ENCODE measurements at regions not wholly inside any gene's neighbourhood (a gene's known extent, or its start where the extent isn't known, plus 50 kb on each side); places are given as distances from the start of the nearest gene placed in this dataset.
A peak's percentile ranks its signal among the peaks of the same experiment; 100 is the strongest.

DNA sequence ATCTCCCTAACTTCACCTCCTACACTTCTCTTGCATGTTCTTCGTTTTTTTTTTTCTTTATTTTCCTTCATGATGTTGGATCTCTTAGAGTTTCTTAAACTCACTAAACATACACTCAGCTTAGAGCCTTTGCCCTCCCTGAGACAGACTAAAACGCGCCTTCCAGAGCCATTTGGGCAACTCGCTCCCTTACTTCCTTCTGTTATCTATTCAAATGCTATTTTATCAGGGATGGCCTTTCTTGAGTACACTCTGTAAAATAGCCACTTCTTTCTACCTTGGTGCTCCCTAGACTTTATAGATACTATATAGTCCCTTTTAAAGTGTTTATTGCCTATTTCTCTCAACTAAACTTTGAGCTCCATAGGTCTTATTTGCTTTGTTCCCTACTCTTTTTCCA lies 598.2 kb upstream of the NECTIN3 start:
- Histone ChIP-seq H3F3A (ENCODE audit: low read length, unreplicated experiment) (no peaks in the 10 kb centered on the region), H2AFZ (ENCODE audit: low read length) (no peak overlapping the region), H3K79me2 (ENCODE audit: low read length) (no peaks in the 10 kb centered on the region), H3K9me2 (replicated peaks; ENCODE audit: low read length) (no peaks in the 10 kb centered on the region), H3K27ac (ENCODE audit: low read length) (no peak overlapping the region), H3K4me3 (ENCODE audit: low read length) (no peak overlapping the region), H3K36me3 (ENCODE audit: low read depth, low read length) (no peaks in the 10 kb centered on the region), H4K20me1 (ENCODE audit: low read length) (no peaks in the 10 kb centered on the region), H3K27me3 (ENCODE audit: low read length) (no peaks in the 10 kb centered on the region), H3K4me1 (ENCODE audit: insufficient read depth, low read length) (peaks cover 8% of the 10 kb centered on the region), H3K9me3 (ENCODE audit: low read length) (no peaks in the 10 kb centered on the region), H3K9ac (ENCODE audit: low read length) (no peak overlapping the region), H3K4me2 (ENCODE audit: low read length) (no peak overlapping the region)
- CTCF ChIA-PET: no interaction called here
- DNase-seq: no peak
- POLR2A ChIA-PET (ENCODE audit: unreplicated experiment): no interaction called here
- BruUV-seq (replicated peaks): no TSS peak
- ATAC-seq: no peak
- TF ChIP-seq EZH2phosphoT487 (IDR thresholded peaks at IDR 0.05; ENCODE audit: borderline replicate concordance, low read length) (no peak), EZH2 (IDR thresholded peaks at IDR 0.05; ENCODE audit: low read length, unreplicated experiment) (no peak)
- TF ChIP-seq, protein P1, sequence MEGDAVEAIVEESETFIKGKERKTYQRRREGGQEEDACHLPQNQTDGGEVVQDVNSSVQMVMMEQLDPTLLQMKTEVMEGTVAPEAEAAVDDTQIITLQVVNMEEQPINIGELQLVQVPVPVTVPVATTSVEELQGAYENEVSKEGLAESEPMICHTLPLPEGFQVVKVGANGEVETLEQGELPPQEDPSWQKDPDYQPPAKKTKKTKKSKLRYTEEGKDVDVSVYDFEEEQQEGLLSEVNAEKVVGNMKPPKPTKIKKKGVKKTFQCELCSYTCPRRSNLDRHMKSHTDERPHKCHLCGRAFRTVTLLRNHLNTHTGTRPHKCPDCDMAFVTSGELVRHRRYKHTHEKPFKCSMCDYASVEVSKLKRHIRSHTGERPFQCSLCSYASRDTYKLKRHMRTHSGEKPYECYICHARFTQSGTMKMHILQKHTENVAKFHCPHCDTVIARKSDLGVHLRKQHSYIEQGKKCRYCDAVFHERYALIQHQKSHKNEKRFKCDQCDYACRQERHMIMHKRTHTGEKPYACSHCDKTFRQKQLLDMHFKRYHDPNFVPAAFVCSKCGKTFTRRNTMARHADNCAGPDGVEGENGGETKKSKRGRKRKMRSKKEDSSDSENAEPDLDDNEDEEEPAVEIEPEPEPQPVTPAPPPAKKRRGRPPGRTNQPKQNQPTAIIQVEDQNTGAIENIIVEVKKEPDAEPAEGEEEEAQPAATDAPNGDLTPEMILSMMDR (conservative IDR thresholded peaks at IDR 0.05; ENCODE audit: low read depth, low read length): no peak
- intact Hi-C loops (cut with micrococcal nuclease): no loop called here

DNA sequence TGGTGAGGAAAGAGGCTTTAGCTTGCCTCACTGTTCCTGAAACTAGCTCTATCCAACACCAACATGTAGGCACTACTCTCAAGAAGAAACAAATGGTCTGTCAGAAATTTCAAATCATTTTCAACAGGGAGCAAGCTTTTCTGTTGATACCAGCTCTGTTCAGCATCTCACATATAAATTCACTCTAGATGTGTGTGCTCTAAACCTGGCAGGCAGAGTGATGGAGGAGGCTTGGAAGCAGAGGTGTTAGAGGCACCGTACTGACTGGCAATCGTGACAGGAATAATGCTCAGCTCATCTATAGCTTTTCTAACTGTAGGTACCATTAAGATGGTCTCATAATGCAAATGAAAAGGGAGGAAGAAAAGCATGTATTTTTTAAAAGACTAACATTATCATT lies 597.2 kb upstream of the NECTIN3 start:
- H3K4me2 ChIP-seq (ENCODE audit: low read length): no peak overlapping the region
- no peaks in the 10 kb centered on the region for H3K79me2 ChIP-seq (ENCODE audit: low read length)
- no peaks in the 10 kb centered on the region for H3K27me3 ChIP-seq (ENCODE audit: low read length)
- ATAC-seq (no peak), DNase-seq (no peak)
- H4K20me1 ChIP-seq (ENCODE audit: low read length): no peaks in the 10 kb centered on the region
- no peaks in the 10 kb centered on the region for H3K9me2 ChIP-seq (replicated peaks; ENCODE audit: low read length)
- POLR2A ChIA-PET (ENCODE audit: unreplicated experiment): no interaction called here
- H3K27ac ChIP-seq (ENCODE audit: low read length): no peak overlapping the region
- CTCF ChIA-PET: no interaction called here
- H2AFZ ChIP-seq (ENCODE audit: low read length): no peak overlapping the region
- H3K9me3 ChIP-seq (ENCODE audit: low read length): no peaks in the 10 kb centered on the region
- H3K9ac ChIP-seq (ENCODE audit: low read length): no peak overlapping the region
- no peaks in the 10 kb centered on the region for H3K36me3 ChIP-seq (ENCODE audit: low read depth, low read length)
- no TSS peak for BruUV-seq (replicated peaks)
- no peaks in the 10 kb centered on the region for H3F3A ChIP-seq (ENCODE audit: low read length, unreplicated experiment)
- TF ChIP-seq EZH2phosphoT487 (IDR thresholded peaks at IDR 0.05; ENCODE audit: borderline replicate concordance, low read length): no peak
- TF ChIP-seq EZH2 (IDR thresholded peaks at IDR 0.05; ENCODE audit: low read length, unreplicated experiment): no peak
- TF ChIP-seq, protein P1 (conservative IDR thresholded peaks at IDR 0.05; ENCODE audit: low read depth, low read length): no peak
- no peak overlapping the region for H3K4me3 ChIP-seq (ENCODE audit: low read length)
- intact Hi-C loops (cut with micrococcal nuclease): no loop called here
- peaks cover 18% of the 10 kb centered on the region for H3K4me1 ChIP-seq (ENCODE audit: insufficient read depth, low read length)

DNA sequence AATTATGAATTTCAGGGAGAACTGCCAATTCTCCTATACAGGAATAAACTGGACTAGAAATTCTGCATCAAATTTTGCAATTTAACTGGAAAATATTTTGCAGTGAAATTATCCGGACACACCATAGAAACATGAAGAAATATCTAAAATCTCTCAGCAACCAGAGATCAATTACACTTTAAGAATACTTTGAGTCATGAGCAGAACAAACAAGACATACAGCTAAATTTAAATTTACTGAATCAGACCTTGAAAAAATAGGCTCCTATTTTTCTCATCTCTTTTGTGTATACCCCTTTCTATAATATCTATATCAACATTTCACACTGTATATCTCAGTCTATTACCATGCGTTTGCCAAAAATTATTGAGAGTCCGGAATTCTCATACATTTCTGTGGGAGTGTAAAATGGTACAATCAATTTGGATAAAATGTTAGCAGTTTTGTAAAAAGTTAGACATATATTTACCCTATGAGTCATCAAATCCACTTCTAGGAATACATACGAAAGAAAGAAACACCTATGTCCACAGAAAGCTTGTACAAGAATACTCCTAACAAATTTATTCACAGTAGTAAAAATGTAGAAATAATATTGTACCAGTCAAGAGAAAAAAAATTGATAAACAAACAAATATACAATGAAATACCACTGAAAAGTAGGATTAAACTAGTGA lies 593.1 kb upstream of the NECTIN3 start:
- peak; percentile 89 for ATAC-seq

More for the DNA sequence above, 593.1 kb upstream of the NECTIN3 start:
- peak overlapping the region; percentile 26 for H3K4me2 ChIP-seq (ENCODE audit: low read length)
- H4K20me1 ChIP-seq (ENCODE audit: low read length): no peaks in the 10 kb centered on the region
- BruUV-seq (replicated peaks): no TSS peak
- H3K9ac ChIP-seq (ENCODE audit: low read length): no peak overlapping the region
- intact Hi-C loops (cut with micrococcal nuclease): loop anchor here (1.0 to 2.0 kb wide), 3 partner anchors 29 to 58 kb away; no protein-coding TSS in a partner anchor
- H3K9me3 ChIP-seq (ENCODE audit: low read length): no peaks in the 10 kb centered on the region
- peaks cover 28% of the 10 kb centered on the region for H3K4me1 ChIP-seq (ENCODE audit: insufficient read depth, low read length)
- POLR2A ChIA-PET (ENCODE audit: unreplicated experiment): interaction anchor here (0.5 kb wide), 1 partner anchor 57 kb away, joined by 3 read pairs; no protein-coding TSS in a partner anchor
- TF ChIP-seq EZH2phosphoT487 (IDR thresholded peaks at IDR 0.05; ENCODE audit: borderline replicate concordance, low read length): no peak
- no peaks in the 10 kb centered on the region for H3K36me3 ChIP-seq (ENCODE audit: low read depth, low read length)
- no peak overlapping the region for H2AFZ ChIP-seq (ENCODE audit: low read length)
- peak overlapping the region; percentile 2; the same call in 1 of the 2 replicates for H3K4me3 ChIP-seq (ENCODE audit: low read length)
- H3K79me2 ChIP-seq (ENCODE audit: low read length): no peaks in the 10 kb centered on the region
- no peaks in the 10 kb centered on the region for H3K9me2 ChIP-seq (replicated peaks; ENCODE audit: low read length)
- H3K27me3 ChIP-seq (ENCODE audit: low read length): no peaks in the 10 kb centered on the region
- CTCF ChIA-PET: no interaction called here
- peak; percentile 56 for DNase-seq
- H3K27ac ChIP-seq (ENCODE audit: low read length): peak overlapping the region; percentile 56
- no peaks in the 10 kb centered on the region for H3F3A ChIP-seq (ENCODE audit: low read length, unreplicated experiment)

All from PC-3 (cell line).